NCI-H69 (cell line): ENCODE measurements at regions not wholly inside any gene's neighbourhood (a gene's known extent, or its start where the extent isn't known, plus 50 kb on each side); places are given as distances from the start of the nearest gene placed in this dataset.
A peak's percentile ranks its signal among the peaks of the same experiment; 100 is the strongest.
"Not testable (repeated sequence)": the region's sequence is repeated elsewhere in the genome, so short reads cannot be mapped to it uniquely, and the experiment has no call there.

Source experiments
- DNase-seq: peaks from one replicate; lab custom pipeline; 2025; lab: John Stamatoyannopoulos, UW

GRCh38 chr9:2394087-2394741, 227.4 kb upstream of the VLDLR start:
- DNase-seq: not testable (repeated sequence)

GRCh38 chr9:2395814-2396612, 225.6 kb upstream of the VLDLR start:
- DNase-seq: no peak

- peak; percentile 82 for DNase-seq
These were observed 224.8 kb upstream of the VLDLR start for GRCh38 chr9:2396622-2397285.

DNA sequence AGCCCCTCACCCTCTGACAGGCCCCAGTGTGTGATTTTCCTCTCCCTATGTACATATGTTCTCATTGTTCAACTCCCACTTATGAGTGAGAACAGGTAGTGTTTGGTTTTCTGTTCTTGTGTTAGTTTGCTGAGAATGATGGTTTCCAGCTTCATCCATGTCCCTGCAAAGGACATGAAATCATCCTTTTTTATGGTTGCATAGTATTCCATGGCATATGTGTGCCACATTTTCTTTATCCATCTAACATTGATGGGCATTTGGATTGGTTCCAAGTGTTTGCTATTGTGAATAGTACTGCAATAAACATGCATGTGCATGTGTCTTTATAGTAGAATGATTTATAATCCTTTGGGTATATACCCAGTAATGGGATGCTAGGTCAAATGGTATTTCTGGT, 223.7 kb upstream of the VLDLR start:
- DNase-seq: not testable (repeated sequence)

GRCh38 chr9:2401746-2402145, 219.8 kb upstream of the VLDLR start:
- DNase-seq: not testable (repeated sequence)

DNA sequence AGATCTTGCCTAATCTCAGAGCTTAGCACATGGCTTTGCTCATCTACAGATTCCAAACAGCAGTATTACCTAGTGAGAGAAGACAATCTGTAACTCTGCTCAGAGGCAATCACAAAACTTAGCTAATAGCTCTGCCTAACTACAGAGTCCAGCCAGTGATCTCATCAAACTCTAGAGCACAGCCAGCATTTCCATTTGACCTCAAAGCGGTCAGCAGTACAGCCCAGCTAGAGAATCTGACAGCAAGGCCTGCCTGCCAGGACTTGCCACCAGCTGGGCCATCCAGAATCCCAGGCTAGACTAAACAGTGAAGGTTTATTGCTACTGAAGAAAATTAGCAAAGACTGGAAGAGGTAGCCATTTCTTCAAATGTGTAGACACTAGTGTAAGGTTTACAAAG, 217.9 kb upstream of the VLDLR start:
- no peak for DNase-seq

GRCh38 chr9:2406252-2406651, 215.3 kb upstream of the VLDLR start:
- no peak for DNase-seq

- no peak for DNase-seq
These were observed 214.1 kb upstream of the VLDLR start for GRCh38 chr9:2407450-2407849.

GRCh38 chr9:2411459-2412215, 209.9 kb upstream of the VLDLR start:
- no peak for DNase-seq

GRCh38 chr9:2413160-2413805, 208.3 kb upstream of the VLDLR start:
- peak; percentile 66 for DNase-seq

- DNase-seq: no peak
These were observed 207.1 kb upstream of the VLDLR start for GRCh38 chr9:2414465-2414864.

DNA sequence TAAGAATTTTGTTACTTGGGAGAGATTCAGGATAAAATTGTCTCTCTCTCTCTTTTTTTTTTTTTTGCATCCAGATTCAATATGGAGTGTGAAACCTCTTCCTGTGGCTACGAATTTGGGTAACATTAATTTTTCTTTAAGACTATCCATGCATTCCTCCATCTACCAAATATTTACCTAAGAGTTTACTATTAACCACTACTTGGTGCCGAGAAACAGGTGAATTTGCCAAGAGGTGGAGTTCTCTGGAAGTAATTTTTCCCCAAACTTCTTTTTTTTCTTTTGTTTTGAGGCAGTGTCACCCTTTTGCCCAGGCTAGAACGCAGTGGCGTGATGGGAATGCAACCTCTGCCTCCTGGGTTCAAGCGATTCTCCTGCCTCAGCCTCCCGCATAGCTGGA, 206.3 kb upstream of the VLDLR start:
- no peak for DNase-seq

DNA sequence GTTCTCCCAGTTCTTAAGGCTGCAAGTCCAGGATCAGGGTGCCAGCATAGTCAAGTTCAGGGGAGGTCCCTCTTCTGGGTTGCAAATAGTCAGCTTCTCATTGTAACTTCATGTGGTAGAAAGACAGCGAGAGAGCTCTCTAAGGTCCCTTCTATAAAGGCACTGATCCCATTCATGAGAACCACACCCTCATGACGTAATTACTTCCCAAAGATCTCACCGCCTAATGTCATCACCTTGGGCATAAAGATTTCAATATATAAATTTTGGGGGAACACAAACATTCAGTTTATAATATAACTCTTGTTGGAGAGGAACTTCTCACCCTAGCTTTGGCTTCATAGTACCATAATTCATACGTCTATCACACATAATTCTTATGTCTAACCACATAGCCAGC, 203.9 kb upstream of the VLDLR start:
- DNase-seq: peak; percentile 49

DNA sequence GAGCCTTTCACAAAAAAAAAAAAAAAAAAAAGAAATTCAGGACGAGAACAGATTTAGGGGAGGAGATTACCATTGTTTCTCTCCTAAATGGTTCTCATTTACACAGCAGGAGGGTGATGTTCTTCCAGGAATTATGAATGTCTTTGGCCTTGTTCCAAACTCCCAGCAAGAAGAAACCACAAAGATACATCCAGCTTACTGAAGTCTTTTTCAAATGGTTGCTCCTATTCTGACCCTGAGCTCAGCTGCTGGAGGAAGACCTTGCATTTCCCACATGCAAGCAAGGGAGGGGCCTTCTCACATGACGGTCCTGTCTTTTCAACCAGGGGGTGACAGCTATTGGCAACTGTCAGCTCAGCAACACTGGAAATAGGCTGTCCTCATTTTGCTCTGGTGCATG, 203.0 kb upstream of the VLDLR start:
- DNase-seq: peak; percentile 100

DNA sequence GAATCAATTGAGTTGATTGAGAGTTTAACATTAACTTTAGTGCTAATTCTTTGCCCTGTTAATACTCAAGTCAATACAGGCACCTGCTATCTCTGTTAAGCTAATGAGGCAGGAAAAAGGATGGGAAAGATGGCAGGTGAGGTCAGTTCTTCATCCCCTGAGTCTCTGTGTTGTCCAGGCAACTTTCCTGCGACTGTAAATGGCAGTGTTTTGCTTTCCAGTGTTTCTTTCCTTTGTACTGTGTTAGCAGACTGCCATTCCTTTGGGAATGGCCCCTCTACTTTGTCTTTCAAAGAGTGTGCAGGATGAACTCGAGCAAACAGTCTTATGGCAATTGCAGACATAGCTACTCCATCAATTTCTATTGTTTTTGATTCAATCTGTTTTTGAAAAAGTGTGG, 202.2 kb upstream of the VLDLR start:
- peak; percentile 71 for DNase-seq

GRCh38 chr9:2420543-2420942, 201.0 kb upstream of the VLDLR start:
- peak; percentile 99 for DNase-seq

DNA sequence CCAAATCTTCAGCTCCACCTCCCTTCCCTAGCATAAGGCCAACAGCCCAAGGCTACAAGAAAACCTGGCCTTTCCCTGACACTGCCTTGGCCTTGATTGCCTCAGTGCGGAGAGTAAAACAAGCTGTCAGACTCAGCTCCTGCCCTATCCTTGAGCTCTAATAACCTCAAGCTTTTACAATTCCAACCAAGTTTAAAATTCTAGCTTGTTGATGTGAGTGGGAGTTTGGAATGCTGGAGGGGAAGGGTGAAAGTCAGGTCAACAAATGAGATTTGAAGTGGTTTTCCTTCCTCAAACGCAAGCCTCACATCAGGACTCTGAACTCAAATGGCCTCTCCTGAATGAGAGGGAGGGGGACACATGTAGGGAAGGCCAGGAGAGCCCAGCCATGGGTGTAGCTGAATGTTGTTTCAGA, 197.0 kb upstream of the VLDLR start:
- no peak for DNase-seq

GRCh38 chr9:2425676-2426075, 195.9 kb upstream of the VLDLR start:
- DNase-seq: no peak

- DNase-seq: peak; percentile 95
These were observed 194.3 kb upstream of the VLDLR start for GRCh38 chr9:2427120-2427891.

DNA sequence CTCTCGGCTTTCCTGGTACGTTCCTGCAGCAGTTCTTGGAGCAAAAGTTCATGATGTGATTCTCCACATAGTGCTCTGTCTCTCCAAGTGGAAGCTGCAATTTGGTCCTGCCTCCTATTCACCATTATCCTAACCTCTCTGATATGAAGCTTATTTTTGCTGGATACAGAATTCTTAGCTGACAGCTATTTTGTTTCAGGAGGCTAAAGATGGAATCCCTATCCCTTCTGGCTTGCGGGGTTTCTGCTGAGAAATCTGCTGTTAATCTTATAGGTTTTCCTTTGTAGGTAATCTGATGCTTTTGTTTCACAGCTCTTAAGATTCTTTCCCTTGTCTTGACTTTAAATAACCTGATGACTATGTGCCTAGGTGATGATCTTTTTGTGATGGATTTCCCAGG, 181.6 kb upstream of the VLDLR start:
- DNase-seq: no peak

- DNase-seq: not testable (repeated sequence)
These were observed 177.7 kb upstream of the VLDLR start for GRCh38 chr9:2443933-2444332.
